ENCODE measurements at regions not wholly inside any gene's neighbourhood (a gene's known extent, or its start where the extent isn't known, plus 50 kb on each side); places are given as distances from the start of the nearest gene placed in this dataset.

DNA sequence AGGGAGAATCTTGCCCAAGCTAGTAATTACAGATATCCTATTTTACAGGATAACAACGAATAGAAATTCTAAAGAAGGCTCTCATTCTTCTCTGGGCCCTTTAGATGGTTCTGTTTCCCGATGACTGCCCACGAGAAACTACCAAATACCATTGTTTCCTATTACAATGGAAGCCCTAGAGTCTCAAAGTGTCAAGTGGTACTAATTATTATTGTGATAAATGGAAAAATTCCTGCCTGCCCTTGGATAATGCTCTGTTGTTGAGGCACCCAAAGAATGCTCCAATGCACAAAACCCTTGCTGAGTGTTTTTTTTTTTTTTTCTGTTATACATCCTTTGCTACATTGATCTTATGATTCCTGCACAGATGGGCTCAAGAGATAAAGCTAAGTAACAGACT, 504.5 kb downstream of the XPNPEP1 start:
- TF ChIP-seq POLR2AphosphoS5 (IDR thresholded peaks at IDR 0.05; ENCODE audit: low read depth, low read length) (no peak), TCF7L2 (IDR thresholded peaks at IDR 0.05; ENCODE audit: low read depth, low read length) (no peak)
- TF ChIP-seq, protein P1, sequence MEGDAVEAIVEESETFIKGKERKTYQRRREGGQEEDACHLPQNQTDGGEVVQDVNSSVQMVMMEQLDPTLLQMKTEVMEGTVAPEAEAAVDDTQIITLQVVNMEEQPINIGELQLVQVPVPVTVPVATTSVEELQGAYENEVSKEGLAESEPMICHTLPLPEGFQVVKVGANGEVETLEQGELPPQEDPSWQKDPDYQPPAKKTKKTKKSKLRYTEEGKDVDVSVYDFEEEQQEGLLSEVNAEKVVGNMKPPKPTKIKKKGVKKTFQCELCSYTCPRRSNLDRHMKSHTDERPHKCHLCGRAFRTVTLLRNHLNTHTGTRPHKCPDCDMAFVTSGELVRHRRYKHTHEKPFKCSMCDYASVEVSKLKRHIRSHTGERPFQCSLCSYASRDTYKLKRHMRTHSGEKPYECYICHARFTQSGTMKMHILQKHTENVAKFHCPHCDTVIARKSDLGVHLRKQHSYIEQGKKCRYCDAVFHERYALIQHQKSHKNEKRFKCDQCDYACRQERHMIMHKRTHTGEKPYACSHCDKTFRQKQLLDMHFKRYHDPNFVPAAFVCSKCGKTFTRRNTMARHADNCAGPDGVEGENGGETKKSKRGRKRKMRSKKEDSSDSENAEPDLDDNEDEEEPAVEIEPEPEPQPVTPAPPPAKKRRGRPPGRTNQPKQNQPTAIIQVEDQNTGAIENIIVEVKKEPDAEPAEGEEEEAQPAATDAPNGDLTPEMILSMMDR (IDR thresholded peaks at IDR 0.05), result no peak
- TF ChIP-seq, protein P2, sequence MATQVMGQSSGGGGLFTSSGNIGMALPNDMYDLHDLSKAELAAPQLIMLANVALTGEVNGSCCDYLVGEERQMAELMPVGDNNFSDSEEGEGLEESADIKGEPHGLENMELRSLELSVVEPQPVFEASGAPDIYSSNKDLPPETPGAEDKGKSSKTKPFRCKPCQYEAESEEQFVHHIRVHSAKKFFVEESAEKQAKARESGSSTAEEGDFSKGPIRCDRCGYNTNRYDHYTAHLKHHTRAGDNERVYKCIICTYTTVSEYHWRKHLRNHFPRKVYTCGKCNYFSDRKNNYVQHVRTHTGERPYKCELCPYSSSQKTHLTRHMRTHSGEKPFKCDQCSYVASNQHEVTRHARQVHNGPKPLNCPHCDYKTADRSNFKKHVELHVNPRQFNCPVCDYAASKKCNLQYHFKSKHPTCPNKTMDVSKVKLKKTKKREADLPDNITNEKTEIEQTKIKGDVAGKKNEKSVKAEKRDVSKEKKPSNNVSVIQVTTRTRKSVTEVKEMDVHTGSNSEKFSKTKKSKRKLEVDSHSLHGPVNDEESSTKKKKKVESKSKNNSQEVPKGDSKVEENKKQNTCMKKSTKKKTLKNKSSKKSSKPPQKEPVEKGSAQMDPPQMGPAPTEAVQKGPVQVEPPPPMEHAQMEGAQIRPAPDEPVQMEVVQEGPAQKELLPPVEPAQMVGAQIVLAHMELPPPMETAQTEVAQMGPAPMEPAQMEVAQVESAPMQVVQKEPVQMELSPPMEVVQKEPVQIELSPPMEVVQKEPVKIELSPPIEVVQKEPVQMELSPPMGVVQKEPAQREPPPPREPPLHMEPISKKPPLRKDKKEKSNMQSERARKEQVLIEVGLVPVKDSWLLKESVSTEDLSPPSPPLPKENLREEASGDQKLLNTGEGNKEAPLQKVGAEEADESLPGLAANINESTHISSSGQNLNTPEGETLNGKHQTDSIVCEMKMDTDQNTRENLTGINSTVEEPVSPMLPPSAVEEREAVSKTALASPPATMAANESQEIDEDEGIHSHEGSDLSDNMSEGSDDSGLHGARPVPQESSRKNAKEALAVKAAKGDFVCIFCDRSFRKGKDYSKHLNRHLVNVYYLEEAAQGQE (IDR thresholded peaks at IDR 0.05; ENCODE audit: insufficient read depth in 1 of 2, low read depth in 2 of 2, low read length in 1 of 2), result no peak

Measured in Panc1 (cell line).